WTC11 (cell line): ENCODE measurements at regions not wholly inside any gene's neighbourhood (a gene's known extent, or its start where the extent isn't known, plus 50 kb on each side); places are given as distances from the start of the nearest gene placed in this dataset.

ENCODE experiments used
- ATAC-seq: fragments of 200-7000 bp; cut with Tn5 transposase; 2 replicates; pipeline ENCODE4 v1.10.0; 2021; ENCODE audit warnings: mild to moderate bottlenecking, moderate library complexity
- CTCF ChIA-PET: fragments of 300-600 bp; sonication (Branson Sonifier 250); formaldehyde crosslinking; loops from one replicate; lab custom pipeline; 2021; ENCODE audit warnings: antibody characterized with exemption; lab: Charles Lee
- POLR2A ChIA-PET: fragments of 350-600 bp; sonication (Branson Sonifier 250); formaldehyde crosslinking; loops from one replicate; lab custom pipeline; 2021; ENCODE audit warnings: antibody characterized with exemption; lab: Charles Lee
- DNase-seq: peaks from one replicate; pipeline ENCODE4 v3.0.0; 2021; ENCODE audit warnings: low spot score
- H3K27ac Mint-ChIP-seq: 2 replicates; pipeline ENCODE4 v1.8.0; 2021; ENCODE audit warnings: mixed read lengths
- H3K27me3 Mint-ChIP-seq: 2 replicates; pipeline ENCODE4 v1.8.0; 2021; ENCODE audit warnings: low read depth, mild to moderate bottlenecking, moderate library complexity, mixed read lengths
- H3K36me3 Mint-ChIP-seq: 2 replicates; pipeline ENCODE4 v1.8.0; 2021; ENCODE audit warnings: mixed read lengths
- H3K4me1 Mint-ChIP-seq: 2 replicates; pipeline ENCODE4 v1.8.0; 2022; ENCODE audit warnings: mixed read lengths
- H3K4me3 Mint-ChIP-seq: 2 replicates; pipeline ENCODE4 v1.8.0; 2021; ENCODE audit warnings: mild to moderate bottlenecking, moderate library complexity, mixed read lengths
- H3K9me3 Mint-ChIP-seq: 2 replicates; pipeline ENCODE4 v1.8.0; 2021; ENCODE audit warnings: mixed read lengths
- ATF2 ChIP-seq: sonication (generic); formaldehyde crosslinking; IDR thresholded peaks from 2 replicates; pipeline ENCODE4 v1.8.1; 2022; ENCODE audit warnings: low read depth, missing genetic modification reagents, borderline replicate concordance
- ATF3 ChIP-seq: sonication (generic); formaldehyde crosslinking; conservative IDR thresholded peaks from 2 replicates; pipeline ENCODE4 v1.8.1; 2022; ENCODE audit warnings: mild to moderate bottlenecking, missing genetic modification reagents
- CBFB ChIP-seq: sonication (generic); formaldehyde crosslinking; IDR thresholded peaks from 2 replicates; pipeline ENCODE4 v1.8.1; 2022; ENCODE audit warnings: mild to moderate bottlenecking, low read depth, missing genetic modification reagents
- CTCF ChIP-seq: fragments of 200-600 bp; IDR thresholded peaks from 2 replicates; pipeline ENCODE4 v1.8.0; 2022; ENCODE audit warnings: antibody characterized with exemption
- FOXJ3 ChIP-seq: sonication (generic); formaldehyde crosslinking; IDR thresholded peaks from 2 replicates; pipeline ENCODE4 v1.9.0; 2021; ENCODE audit warnings: missing genetic modification reagents, mild to moderate bottlenecking, borderline replicate concordance
- HMGA2 ChIP-seq: fragments of 250-450 bp; sonication (Bioruptor Pico); IDR thresholded peaks from 2 replicates; pipeline ENCODE4 v1.4.0; 2021; ENCODE audit warnings: mild to moderate bottlenecking, moderate library complexity
- MXD4 ChIP-seq: fragments of 250-450 bp; sonication (Bioruptor Pico); IDR thresholded peaks from 2 replicates; pipeline ENCODE4 v1.8.0; 2021; ENCODE audit warnings: mild to moderate bottlenecking, moderate library complexity, borderline replicate concordance
- NFATC4 ChIP-seq: fragments of 250-450 bp; sonication (Bioruptor Pico); IDR thresholded peaks from 2 replicates; pipeline ENCODE4 v1.9.0; 2021; ENCODE audit warnings: mild to moderate bottlenecking
- NFYB ChIP-seq: sonication (generic); formaldehyde crosslinking; conservative IDR thresholded peaks from 2 replicates; pipeline ENCODE4 v1.8.0; 2022; ENCODE audit warnings: low read depth, missing genetic modification reagents
- NR3C1 ChIP-seq: sonication (generic); formaldehyde crosslinking; conservative IDR thresholded peaks from 2 replicates; pipeline ENCODE4 v1.8.1; 2023; ENCODE audit warnings: low read depth, mild to moderate bottlenecking, missing genetic modification reagents
- OVOL2 ChIP-seq: fragments of 250-450 bp; sonication (Bioruptor Pico); IDR thresholded peaks from 2 replicates; pipeline ENCODE4 v1.9.0; 2021; ENCODE audit warnings: mild to moderate bottlenecking, borderline replicate concordance
- PRDM15 ChIP-seq: sonication (generic); formaldehyde crosslinking; IDR thresholded peaks from 2 replicates; pipeline ENCODE4 v1.8.0; 2022; ENCODE audit warnings: missing genetic modification reagents
- RELA ChIP-seq: sonication (generic); formaldehyde crosslinking; IDR thresholded peaks from 2 replicates; pipeline ENCODE4 v1.8.1; 2022; ENCODE audit warnings: missing genetic modification reagents, mild to moderate bottlenecking, borderline replicate concordance
- TCF7 ChIP-seq: sonication (generic); formaldehyde crosslinking; IDR thresholded peaks from 2 replicates; pipeline ENCODE4 v1.8.0; 2022; ENCODE audit warnings: mild to moderate bottlenecking, low read depth, missing genetic modification reagents, moderate library complexity
- TP53 ChIP-seq: sonication (generic); formaldehyde crosslinking; IDR thresholded peaks from 2 replicates; pipeline ENCODE4 v1.8.1; 2023; ENCODE audit warnings: mild to moderate bottlenecking, missing genetic modification reagents
- ZNF121 ChIP-seq: sonication (generic); formaldehyde crosslinking; IDR thresholded peaks from 2 replicates; pipeline ENCODE4 v1.8.0; 2023; ENCODE audit warnings: missing genetic modification reagents
- ZNF232 ChIP-seq: sonication (generic); formaldehyde crosslinking; IDR thresholded peaks from 2 replicates; pipeline ENCODE4 v1.8.0; 2022; ENCODE audit warnings: mild to moderate bottlenecking, missing genetic modification reagents
- ZNF425 ChIP-seq: fragments of 250-450 bp; sonication (Bioruptor Pico); conservative IDR thresholded peaks from 2 replicates; pipeline ENCODE4 v1.9.0; 2021; ENCODE audit warnings: mild to moderate bottlenecking
- ZNF671 ChIP-seq: fragments of 250-450 bp; sonication (Bioruptor Pico); IDR thresholded peaks from 2 replicates; pipeline ENCODE4 v1.8.0; 2021; ENCODE audit warnings: mild to moderate bottlenecking

- no peak for TF ChIP-seq ZNF232
- TF ChIP-seq NFATC4 (CRISPR knock-in tag): no peak
- no peak for TF ChIP-seq HMGA2 (CRISPR knock-in tag)
- TF ChIP-seq MXD4: no peak
- no peak for TF ChIP-seq FOXJ3 (CRISPR knock-in tag)
- TF ChIP-seq CTCF: no peak
- TF ChIP-seq ATF2 (CRISPR knock-in tag): no peak
- TF ChIP-seq TP53 (CRISPR knock-in tag): no peak
Observed at GRCh38 chr4:24705016-24705753, 90.2 kb upstream of the SOD3 start (continued).

- Mint-ChIP-seq H3K27ac (no peak overlapping the region), H3K27me3 (0 out of 2 replicates have a peak, but pooled peaks cover 5% of the 10 kb centered on the region), H3K4me3 (no peak overlapping the region), H3K9me3 (peaks cover 43% of the 10 kb centered on the region), H3K4me1 (no peaks in the 10 kb centered on the region), H3K36me3 (peaks cover 19% of the 10 kb centered on the region)
- no peak for DNase-seq
- CTCF ChIA-PET: no interaction called here
- POLR2A ChIA-PET: no interaction called here
- ATAC-seq: no peak
- TF ChIP-seq CBFB (CRISPR knock-in tag) (no peak), NR3C1 (CRISPR knock-in tag) (no peak)
Observed at GRCh38 chr4:24713604-24714003, 81.8 kb upstream of the SOD3 start.

- ChIA-PET CTCF (interaction anchor here (1.2 to 2.5 kb wide), 2 partner anchors 16 to 244 kb away, joined by 3 to 11 read pairs; no protein-coding TSS in a partner anchor), POLR2A (no interaction called here)
- DNase-seq (no peak), ATAC-seq (no peak)
- Mint-ChIP-seq H3K27me3 (0 out of 2 replicates have a peak, but pooled peaks cover 9% of the 10 kb centered on the region), H3K9me3 (peaks cover 28% of the 10 kb centered on the region), H3K27ac (no peak overlapping the region), H3K36me3 (peaks cover 12% of the 10 kb centered on the region), H3K4me3 (no peak overlapping the region), H3K4me1 (peaks cover 31% of the 10 kb centered on the region)
- TF ChIP-seq TCF7 (CRISPR knock-in tag) (no peak), PRDM15 (CRISPR knock-in tag) (no peak), NFYB (CRISPR knock-in tag) (no peak), CTCF (no peak), OVOL2 (CRISPR knock-in tag) (no peak), RELA (CRISPR knock-in tag) (no peak), ATF2 (CRISPR knock-in tag) (no peak), ZNF671 (CRISPR knock-in tag) (no peak), ATF3 (CRISPR knock-in tag) (no peak), ZNF121 (CRISPR knock-in tag) (no peak), ZNF425 (CRISPR knock-in tag) (no peak)
Observed at GRCh38 chr4:24719615-24720014, 75.8 kb upstream of the SOD3 start.
